Trophoblast cell (in vitro differentiated cells and primary cell): ENCODE measurements at regions not wholly inside any gene's neighbourhood (a gene's known extent, or its start where the extent isn't known, plus 50 kb on each side); places are given as distances from the start of the nearest gene placed in this dataset.

Source experiments
- DNase-seq, 2 donors: peaks; one replicate each; pipeline ENCODE4 v3.0.0-alpha.2; 2016
- H2AFZ ChIP-seq: 2 replicates; pipeline ENCODE4 v1.6.1; 2013; ENCODE audit warnings: low read length, moderate library complexity, mild to moderate bottlenecking; ENCODE audit not compliant: insufficient read depth, poor library complexity
- H2AK5ac ChIP-seq: 2 replicates; pipeline ENCODE4 v1.6.1; 2013; ENCODE audit warnings: mild to moderate bottlenecking, low read length
- H2BK120ac ChIP-seq: 2 replicates; pipeline ENCODE4 v1.6.1; 2013; ENCODE audit warnings: low read length, mild to moderate bottlenecking, moderate library complexity; ENCODE audit not compliant: insufficient read depth, poor library complexity
- H2BK12ac ChIP-seq: 2 replicates; pipeline ENCODE4 v1.6.1; 2013; ENCODE audit warnings: mild to moderate bottlenecking, low read length, moderate library complexity
- H2BK5ac ChIP-seq: 2 replicates; pipeline ENCODE4 v1.6.1; 2013; ENCODE audit warnings: low read length, low read depth, moderate library complexity, mild to moderate bottlenecking; ENCODE audit not compliant: poor library complexity
- H3K14ac ChIP-seq: 2 replicates; pipeline ENCODE4 v1.6.1; 2013; ENCODE audit warnings: mild to moderate bottlenecking, low read length
- H3K18ac ChIP-seq: 2 replicates; pipeline ENCODE4 v1.6.1; 2013; ENCODE audit warnings: mild to moderate bottlenecking, low read length
- H3K23ac ChIP-seq: 2 replicates; pipeline ENCODE4 v1.6.1; 2013; ENCODE audit warnings: low read length
- H3K27ac ChIP-seq: 2 replicates; pipeline ENCODE4 v1.5.1; 2013; ENCODE audit warnings: low read depth, mild to moderate bottlenecking, inconsistent platforms, low read length, moderate library complexity
- H3K27me3 ChIP-seq: 2 replicates; pipeline ENCODE4 v1.6.1; 2013; ENCODE audit warnings: inconsistent platforms, mild to moderate bottlenecking, low read length, moderate library complexity; ENCODE audit not compliant: insufficient read depth
- H3K36me3 ChIP-seq, 2 experiments: 1 replicate in 1 of 2; 2 replicates in 1 of 2; pipeline ENCODE4 v1.6.1; 2013; ENCODE audit warnings: low read length in 2 of 2, mild to moderate bottlenecking in 2 of 2, moderate library complexity in 1 of 2; ENCODE audit not compliant: insufficient read depth in 2 of 2, control insufficient read depth in 1 of 2
- H3K4ac ChIP-seq: 2 replicates; pipeline ENCODE4 v1.6.1; 2013; ENCODE audit warnings: low read depth, mild to moderate bottlenecking, low read length, moderate library complexity
- H3K4me1 ChIP-seq, 2 experiments: 1 replicate in 1 of 2; 2 replicates in 1 of 2; pipeline ENCODE4 v1.6.1; 2013; ENCODE audit warnings: low read length in 2 of 2, mild to moderate bottlenecking in 2 of 2, moderate library complexity in 1 of 2; ENCODE audit not compliant: insufficient read depth in 2 of 2, control insufficient read depth in 1 of 2
- H3K4me2 ChIP-seq: 2 replicates; pipeline ENCODE4 v1.6.1; 2013; ENCODE audit warnings: inconsistent platforms, mild to moderate bottlenecking, low read length, moderate library complexity
- H3K4me3 ChIP-seq: 2 replicates; pipeline ENCODE4 v1.5.1; 2013; ENCODE audit warnings: mild to moderate bottlenecking, low read depth, low read length, inconsistent platforms
- H3K79me1 ChIP-seq: one replicate; pipeline ENCODE4 v1.6.1; 2013; ENCODE audit warnings: low read length
- H3K79me2 ChIP-seq: 2 replicates; pipeline ENCODE4 v1.6.1; 2013; ENCODE audit warnings: low read length, mild to moderate bottlenecking; ENCODE audit not compliant: control insufficient read depth, insufficient read depth, poor library complexity
- H3K9ac ChIP-seq: 2 replicates; pipeline ENCODE4 v1.6.1; 2013; ENCODE audit warnings: mild to moderate bottlenecking, low read length
- H3K9me3 ChIP-seq: 2 replicates; pipeline ENCODE4 v1.6.1; 2013; ENCODE audit warnings: low read depth, mild to moderate bottlenecking, control low read depth, inconsistent platforms, low read length; ENCODE audit not compliant: insufficient read depth
- H4K12ac ChIP-seq: 2 replicates; pipeline ENCODE4 v1.6.1; 2013; ENCODE audit warnings: low read depth, mild to moderate bottlenecking, low read length, moderate library complexity
- H4K8ac ChIP-seq: 2 replicates; pipeline ENCODE4 v1.6.1; 2013; ENCODE audit warnings: low read depth, mild to moderate bottlenecking, low read length, moderate library complexity
- H4K91ac ChIP-seq: one replicate; pipeline ENCODE4 v1.6.1; 2013; ENCODE audit warnings: low read depth, mild to moderate bottlenecking, low read length, moderate library complexity
- WGBS: extraction: QIAGEN DNeasy Blood & Tissue Kit; methylation state at CpG from one replicate; pipeline ENCODE4 v1.1.7; 2013; ENCODE audit warnings: missing lambda C conversion rate; ENCODE audit not compliant: insufficient read length, insufficient coverage; ENCODE audit errors: extremely low coverage; 5-methylcytosine and 5-hydroxymethylcytosine counted together

DNA sequence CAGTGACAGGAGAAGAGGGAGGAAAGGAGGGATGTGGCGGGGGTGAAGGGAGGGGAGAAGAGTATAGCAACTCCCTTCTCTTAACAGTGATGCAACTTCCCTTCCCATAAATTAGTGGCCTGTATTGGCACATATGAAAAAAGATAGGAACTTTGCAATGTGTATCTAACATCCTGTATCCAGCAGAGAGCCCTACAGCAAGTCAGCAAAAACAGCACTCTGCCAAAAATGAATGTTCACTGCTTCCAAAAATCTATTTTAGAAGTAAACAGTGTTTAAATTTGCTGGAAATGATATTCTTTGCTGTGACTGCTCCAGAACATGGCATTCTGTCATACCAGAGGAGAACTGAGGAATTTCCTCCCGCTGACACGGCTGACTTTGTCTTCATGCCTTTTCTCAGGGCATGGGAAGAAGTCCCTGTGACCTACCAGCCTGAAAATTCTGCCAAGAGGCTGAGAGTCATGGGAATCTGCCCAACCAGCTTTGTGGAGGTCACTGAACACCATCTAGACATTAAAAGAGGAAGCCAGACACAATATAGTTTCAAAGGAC, 343.4 kb upstream of the RASGEF1B start:
- no peaks in the 10 kb centered on the region for H3K36me3 ChIP-seq
- no CpG with 5 or more reads among the region's 3 CpGs for WGBS
- H3K79me1 ChIP-seq: no peaks in the 10 kb centered on the region
- no peak overlapping the region for H2AK5ac ChIP-seq
- H3K4me3 ChIP-seq: no peak overlapping the region
- no peaks in the 10 kb centered on the region for H3K9me3 ChIP-seq
- H4K12ac ChIP-seq: no peak overlapping the region
- H4K91ac ChIP-seq: no peak overlapping the region
- H3K18ac ChIP-seq: no peak overlapping the region
- no peak overlapping the region for H4K8ac ChIP-seq
- H2AFZ ChIP-seq: no peak overlapping the region
- no peak for DNase-seq
- no peak overlapping the region for H3K23ac ChIP-seq
- H3K4me2 ChIP-seq: no peak overlapping the region
- no peak overlapping the region for H3K4ac ChIP-seq
- no peak overlapping the region for H3K27ac ChIP-seq
- H2BK5ac ChIP-seq: no peak overlapping the region
- H3K27me3 ChIP-seq: no peaks in the 10 kb centered on the region
- no peaks in the 10 kb centered on the region for H3K4me1 ChIP-seq
- H3K14ac ChIP-seq: no peak overlapping the region
- no peak overlapping the region for H2BK120ac ChIP-seq
- no peaks in the 10 kb centered on the region for H3K79me2 ChIP-seq
- no peak overlapping the region for H3K9ac ChIP-seq
- no peak overlapping the region for H2BK12ac ChIP-seq

GRCh38 chr4:81811562-81812293, 340.0 kb upstream of the RASGEF1B start:
- no peaks in the 10 kb centered on the region for H3K4me1 ChIP-seq
- no peak overlapping the region for H2BK12ac ChIP-seq
- H3K79me1 ChIP-seq: no peaks in the 10 kb centered on the region
- H3K14ac ChIP-seq: no peak overlapping the region
- H2AFZ ChIP-seq: no peak overlapping the region
- no peak overlapping the region for H4K12ac ChIP-seq
- no peak overlapping the region for H4K91ac ChIP-seq
- H3K36me3 ChIP-seq: no peaks in the 10 kb centered on the region
- no peak overlapping the region for H3K23ac ChIP-seq
- no CpG with 5 or more reads among the region's 5 CpGs for WGBS
- H3K4ac ChIP-seq: no peak overlapping the region
- H4K8ac ChIP-seq: no peak overlapping the region
- no peak overlapping the region for H3K18ac ChIP-seq
- H3K79me2 ChIP-seq: no peaks in the 10 kb centered on the region
- H3K4me2 ChIP-seq: no peak overlapping the region
- H3K27ac ChIP-seq: no peak overlapping the region
- no peak for DNase-seq
- no peak overlapping the region for H2BK5ac ChIP-seq
- no peaks in the 10 kb centered on the region for H3K27me3 ChIP-seq
- H3K9ac ChIP-seq: no peak overlapping the region
- no peak overlapping the region for H2AK5ac ChIP-seq
- H2BK120ac ChIP-seq: no peak overlapping the region
- no peaks in the 10 kb centered on the region for H3K9me3 ChIP-seq
- no peak overlapping the region for H3K4me3 ChIP-seq

DNA sequence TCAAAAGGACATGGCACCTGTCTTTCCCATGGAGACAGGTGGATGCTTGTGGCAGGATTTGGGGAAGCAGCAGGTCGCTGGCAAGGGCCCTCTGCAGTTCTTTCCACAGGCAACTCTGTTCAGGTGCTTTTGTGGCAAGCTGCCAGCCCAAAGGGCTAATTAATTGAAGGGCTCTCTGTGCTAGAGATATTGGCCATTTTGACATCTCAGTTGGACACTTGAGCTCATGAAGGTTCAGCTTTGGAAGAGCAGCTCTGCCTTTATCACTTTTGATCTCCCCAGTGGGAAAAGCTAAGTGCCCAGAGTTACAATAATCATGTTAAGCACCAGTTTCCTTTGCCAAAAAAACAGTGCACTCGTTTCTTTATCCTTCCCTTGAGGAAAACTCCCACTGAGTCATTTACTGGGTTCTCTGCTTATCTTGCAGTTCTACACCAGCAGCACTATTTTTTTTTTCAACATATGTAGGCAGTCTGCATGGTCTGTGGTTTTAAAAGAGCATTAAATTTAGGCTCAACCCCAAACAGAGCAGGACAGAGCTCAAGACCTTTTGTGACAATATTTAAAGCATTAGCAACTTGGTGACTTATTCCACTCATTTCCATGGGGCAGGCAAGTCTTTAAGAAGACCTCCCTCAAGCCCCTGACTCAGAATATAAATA, 336.4 kb upstream of the RASGEF1B start:
- H3K4me1 ChIP-seq: no peaks in the 10 kb centered on the region
- no peak for DNase-seq
- H3K27ac ChIP-seq: no peak overlapping the region
- no peaks in the 10 kb centered on the region for H3K79me2 ChIP-seq
- H2AK5ac ChIP-seq: no peak overlapping the region
- H3K27me3 ChIP-seq: no peaks in the 10 kb centered on the region
- H3K9ac ChIP-seq: no peak overlapping the region
- H2BK120ac ChIP-seq: no peak overlapping the region
- H4K91ac ChIP-seq: no peak overlapping the region
- H3K14ac ChIP-seq: no peak overlapping the region
- no peak overlapping the region for H2BK12ac ChIP-seq
- H3K18ac ChIP-seq: no peak overlapping the region
- H3K9me3 ChIP-seq: no peaks in the 10 kb centered on the region
- no peaks in the 10 kb centered on the region for H3K36me3 ChIP-seq
- no peak overlapping the region for H4K12ac ChIP-seq
- no CpG with 5 or more reads among the region's 2 CpGs for WGBS
- H2BK5ac ChIP-seq: no peak overlapping the region
- H3K79me1 ChIP-seq: no peaks in the 10 kb centered on the region
- H3K23ac ChIP-seq: no peak overlapping the region
- H3K4me2 ChIP-seq: no peak overlapping the region
- H3K4ac ChIP-seq: no peak overlapping the region
- H4K8ac ChIP-seq: no peak overlapping the region
- H3K4me3 ChIP-seq: no peak overlapping the region
- H2AFZ ChIP-seq: no peak overlapping the region

- H3K9me3 ChIP-seq: no peaks in the 10 kb centered on the region
- H3K14ac ChIP-seq: no peak overlapping the region
- DNase-seq: no peak
- no peak overlapping the region for H3K23ac ChIP-seq
- no peaks in the 10 kb centered on the region for H3K36me3 ChIP-seq
- H2BK120ac ChIP-seq: no peak overlapping the region
- H3K4ac ChIP-seq: no peak overlapping the region
- no peak overlapping the region for H4K91ac ChIP-seq
- no peaks in the 10 kb centered on the region for H3K4me1 ChIP-seq
- no peak overlapping the region for H2AFZ ChIP-seq
- H3K4me3 ChIP-seq: no peak overlapping the region
- H4K12ac ChIP-seq: no peak overlapping the region
- no peak overlapping the region for H3K4me2 ChIP-seq
- H2AK5ac ChIP-seq: no peak overlapping the region
- H3K9ac ChIP-seq: no peak overlapping the region
- no peak overlapping the region for H3K27ac ChIP-seq
- H3K27me3 ChIP-seq: no peaks in the 10 kb centered on the region
- no CpG with 5 or more reads among the region's 7 CpGs for WGBS
- H2BK12ac ChIP-seq: no peak overlapping the region
- H3K18ac ChIP-seq: no peak overlapping the region
- H3K79me2 ChIP-seq: no peaks in the 10 kb centered on the region
- no peak overlapping the region for H2BK5ac ChIP-seq
- no peaks in the 10 kb centered on the region for H3K79me1 ChIP-seq
- H4K8ac ChIP-seq: no peak overlapping the region
These were observed 335.7 kb upstream of the RASGEF1B start for GRCh38 chr4:81807386-81807785.
